HG02938 (cell line): ENCODE measurements at regions not wholly inside any gene's neighbourhood (a gene's known extent, or its start where the extent isn't known, plus 50 kb on each side); places are given as distances from the start of the nearest gene placed in this dataset.

ENCODE experiments used
- ATAC-seq: cut with Tn5 transposase; IDR thresholded peaks from one replicate; pipeline ENCODE4 v1.9.1; 2021; ENCODE audit warnings: mild to moderate bottlenecking, moderate library complexity; ENCODE audit not compliant: unreplicated experiment

DNA sequence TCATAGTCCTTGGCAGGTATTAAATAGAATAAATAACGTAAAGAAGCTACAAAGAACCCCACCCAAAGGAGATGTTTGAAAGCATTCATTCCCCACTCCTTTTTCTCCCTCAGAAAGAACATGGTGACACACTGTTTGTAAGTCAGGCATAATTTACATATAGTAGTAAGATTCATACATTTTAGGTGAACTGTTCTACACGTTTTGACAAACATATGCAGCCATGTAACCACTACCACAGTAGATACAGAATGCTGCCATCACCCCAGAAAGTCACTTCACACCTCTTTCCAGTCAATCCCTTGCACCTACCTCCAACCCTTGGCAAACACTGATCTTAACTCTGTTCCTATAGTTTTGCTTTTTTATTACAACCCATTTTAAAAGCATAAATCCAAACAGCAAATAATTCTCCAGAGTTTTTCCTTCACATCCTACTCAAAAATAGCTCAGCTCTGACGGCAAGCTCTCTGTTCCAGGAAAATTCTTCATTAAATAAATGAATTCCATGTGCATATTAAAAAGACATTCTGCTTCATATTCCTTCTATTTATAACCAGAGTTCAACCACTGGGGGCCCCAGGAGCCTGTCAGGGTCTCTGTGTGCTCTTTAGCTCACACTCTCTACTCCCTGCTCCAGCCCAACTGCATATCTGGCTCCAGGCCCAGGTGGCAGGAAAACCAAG is 258.8 kb downstream of the PLPP3 start:
- no peak for ATAC-seq

DNA sequence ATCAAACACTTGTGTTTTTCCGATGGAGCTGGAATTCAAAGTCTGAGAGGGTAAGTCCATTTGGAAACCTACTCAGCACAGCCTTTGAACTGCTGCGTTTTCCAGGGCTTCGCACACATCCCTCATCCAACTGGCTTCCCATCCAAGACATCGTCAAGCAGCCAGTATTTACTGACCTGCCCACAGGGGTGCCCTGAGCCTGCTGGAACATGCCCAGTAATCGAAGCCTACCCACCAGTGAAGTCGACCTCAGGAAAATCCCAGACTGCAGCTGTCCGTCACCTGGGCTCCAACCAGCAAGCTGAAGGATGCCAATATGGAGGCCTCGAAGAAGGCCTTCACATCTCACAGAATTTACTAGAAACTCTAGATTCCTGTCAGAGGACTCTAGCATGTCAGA is 261.6 kb downstream of the PLPP3 start:
- no peak for ATAC-seq

DNA sequence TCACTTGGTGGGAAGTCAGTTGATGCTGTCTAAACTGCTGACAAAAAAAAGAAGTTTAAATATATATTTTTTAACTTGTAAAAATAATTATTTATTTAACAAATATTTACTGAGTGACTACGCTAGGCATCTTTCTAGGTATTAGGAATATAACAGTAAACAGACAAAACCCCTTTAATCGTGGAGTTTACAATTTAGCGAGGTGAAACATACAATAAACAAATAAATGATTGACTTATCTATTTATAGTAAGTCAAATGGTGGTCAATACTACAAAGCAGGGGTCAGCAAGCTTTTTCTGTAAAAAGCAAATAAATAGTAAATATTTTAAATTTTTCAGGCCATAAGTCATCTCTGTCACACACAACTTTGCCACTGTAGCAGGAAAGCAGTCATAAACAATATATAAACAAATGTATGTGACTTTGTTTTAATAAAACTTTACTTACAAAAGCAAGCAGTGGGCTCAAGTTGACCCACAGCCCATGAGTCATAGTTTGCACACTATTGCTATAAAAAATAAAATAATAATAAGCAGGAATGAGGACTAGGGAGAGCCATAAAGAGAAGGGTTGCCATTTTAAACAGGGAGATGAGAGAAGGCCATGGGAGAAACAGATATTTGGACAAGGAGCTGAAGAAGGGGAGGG is 263.9 kb downstream of the PLPP3 start:
- no peak for ATAC-seq

DNA sequence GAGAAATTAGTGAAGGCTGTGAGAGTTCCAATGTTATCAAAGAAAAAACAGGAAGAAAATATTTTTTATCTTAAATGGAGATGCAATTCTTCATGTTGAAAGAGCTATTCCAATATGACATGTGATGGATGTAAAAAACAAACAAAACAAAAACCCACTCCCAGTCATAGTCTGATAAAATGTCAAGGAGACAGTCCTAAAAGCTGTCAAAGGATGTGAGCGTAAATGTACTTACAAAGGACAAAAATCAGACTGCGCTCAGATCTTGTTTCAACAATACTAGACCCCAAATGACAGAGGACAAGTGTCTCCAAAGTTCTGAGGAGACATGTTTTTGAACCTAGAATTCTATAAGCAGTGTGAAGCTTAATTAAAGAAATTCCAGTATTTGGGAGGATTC is 265.8 kb downstream of the PLPP3 start:
- no peak for ATAC-seq

DNA sequence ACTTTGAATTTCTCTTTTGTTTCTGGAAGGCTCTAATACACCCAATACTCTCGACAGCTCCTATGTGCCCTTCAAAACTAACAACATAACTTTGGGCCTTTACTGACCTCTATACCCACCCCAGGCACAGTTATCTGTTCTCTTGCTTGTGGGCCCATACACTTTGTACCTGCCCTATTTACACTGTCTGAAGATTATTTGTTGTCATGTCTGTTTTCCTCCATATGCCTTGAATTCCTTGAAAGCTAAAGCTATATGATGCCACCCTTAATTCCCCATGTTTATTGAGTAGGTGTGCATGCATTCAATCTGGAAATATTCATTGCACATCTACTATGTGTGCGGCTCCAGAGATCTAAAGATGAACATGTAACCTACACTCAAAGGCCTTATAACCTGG is 267.6 kb downstream of the PLPP3 start:
- ATAC-seq = no peak

DNA sequence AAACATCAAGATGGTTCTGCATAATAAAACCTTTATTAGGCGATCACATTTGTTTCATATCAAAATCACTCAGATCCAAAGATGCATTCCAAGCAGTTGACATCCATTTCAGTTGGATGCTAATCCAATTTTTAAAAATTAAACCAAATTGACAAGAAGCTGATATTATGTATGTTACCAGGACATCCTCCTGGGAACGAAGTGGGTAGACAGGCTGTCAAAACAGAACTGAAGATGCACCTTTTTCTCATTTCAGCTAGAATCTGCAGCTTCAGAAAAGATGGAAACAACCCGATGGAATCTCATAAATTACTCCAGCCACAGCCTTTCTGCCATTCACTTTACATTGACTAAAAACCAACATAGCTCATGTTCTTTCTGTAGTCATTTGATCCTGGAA is 268.4 kb downstream of the PLPP3 start:
- no peak for ATAC-seq

DNA sequence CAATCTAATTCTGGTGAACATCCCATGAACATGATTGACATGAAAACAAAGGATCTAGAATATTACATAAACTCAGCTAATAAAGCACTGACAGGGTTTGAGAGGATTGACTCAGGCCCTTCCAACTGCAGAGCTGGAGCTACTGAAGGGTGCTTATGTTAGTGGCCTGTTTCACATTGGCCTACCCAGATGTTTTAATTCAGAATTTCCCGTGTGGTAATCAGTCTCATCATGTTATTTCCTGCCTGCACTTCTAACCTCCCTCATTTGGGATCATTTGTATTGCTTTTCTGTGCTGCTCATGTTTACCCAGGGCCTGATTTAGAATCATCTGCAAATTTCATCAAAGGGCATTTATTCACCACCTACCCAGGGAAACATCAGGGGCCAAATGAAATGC is 270.3 kb downstream of the PLPP3 start:
- ATAC-seq = no peak

DNA sequence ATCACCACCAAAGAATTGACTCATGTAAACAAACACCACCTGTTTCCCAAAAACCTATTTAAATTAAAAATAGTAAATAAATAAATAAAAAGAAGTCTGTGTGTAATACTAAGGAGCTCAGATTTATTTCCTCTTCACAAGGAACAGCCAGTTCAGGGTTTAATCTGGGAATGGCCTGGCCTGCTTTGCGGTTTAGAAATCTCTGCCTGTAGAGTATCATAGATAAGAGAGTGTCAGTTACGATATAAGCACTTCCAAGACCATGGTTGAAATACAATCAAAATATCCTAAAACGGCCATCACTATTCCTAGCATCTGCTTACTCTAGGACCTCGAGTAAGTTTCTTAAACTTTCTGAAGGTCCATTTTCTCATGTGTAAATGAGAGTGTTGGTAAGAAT is 274.4 kb downstream of the PLPP3 start:
- ATAC-seq = no peak

DNA sequence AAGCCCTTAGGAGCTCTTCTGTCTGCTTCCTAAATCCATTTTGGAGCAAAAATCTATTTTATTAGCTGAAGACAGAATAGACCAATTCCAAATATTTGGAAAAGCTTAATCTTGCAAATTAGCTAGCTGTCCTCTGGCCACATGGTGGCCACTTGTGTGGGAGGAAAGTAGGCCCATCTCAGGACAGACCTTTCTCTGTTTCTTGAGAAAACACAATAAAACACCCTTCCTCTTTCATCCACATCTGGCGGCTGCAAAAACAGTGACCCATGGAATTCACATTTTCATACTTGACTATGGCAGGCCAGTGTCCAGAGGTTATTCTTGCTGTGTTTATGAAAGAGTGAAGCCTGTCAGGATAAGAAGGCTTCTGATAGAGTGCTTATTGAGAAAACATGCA is 275.6 kb downstream of the PLPP3 start:
- no peak for ATAC-seq

DNA sequence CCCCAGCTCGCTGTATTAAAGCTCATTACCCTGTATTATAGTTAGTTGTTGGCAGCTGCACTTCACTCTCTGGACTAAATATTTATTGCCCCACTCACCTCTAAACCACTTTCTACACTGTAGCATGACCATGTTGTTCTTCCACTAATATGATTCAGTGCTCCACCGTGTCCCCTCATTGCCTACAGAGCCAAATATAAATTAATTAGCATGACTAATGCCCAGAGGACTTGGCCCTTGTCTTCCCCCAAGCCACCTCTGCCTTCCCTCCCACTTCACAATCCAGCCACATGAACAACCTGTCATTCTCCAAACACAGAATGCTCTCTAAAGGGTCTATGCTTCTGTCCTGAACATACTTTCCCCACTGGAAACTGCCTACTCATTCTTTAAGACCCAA is 276.5 kb downstream of the PLPP3 start:
- no peak for ATAC-seq

DNA sequence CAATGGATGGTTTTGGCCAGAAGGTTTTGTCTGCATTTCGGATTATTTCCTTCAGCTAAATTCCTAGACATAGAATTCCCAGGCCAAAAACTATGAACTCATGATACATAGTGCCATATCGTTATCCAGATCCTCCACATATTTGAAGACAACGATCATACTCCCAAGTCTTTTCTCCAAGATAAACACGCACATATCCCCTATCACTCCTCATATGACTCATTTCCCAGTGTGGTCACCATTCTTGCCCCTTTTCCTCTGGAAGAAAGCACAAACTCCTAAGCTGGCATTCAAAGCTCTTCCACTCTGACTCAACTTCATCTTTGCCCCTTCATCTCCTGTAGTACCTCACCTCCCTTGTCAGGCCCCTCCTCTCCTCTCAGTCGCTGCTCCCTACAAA is 277.6 kb downstream of the PLPP3 start:
- ATAC-seq = no peak

DNA sequence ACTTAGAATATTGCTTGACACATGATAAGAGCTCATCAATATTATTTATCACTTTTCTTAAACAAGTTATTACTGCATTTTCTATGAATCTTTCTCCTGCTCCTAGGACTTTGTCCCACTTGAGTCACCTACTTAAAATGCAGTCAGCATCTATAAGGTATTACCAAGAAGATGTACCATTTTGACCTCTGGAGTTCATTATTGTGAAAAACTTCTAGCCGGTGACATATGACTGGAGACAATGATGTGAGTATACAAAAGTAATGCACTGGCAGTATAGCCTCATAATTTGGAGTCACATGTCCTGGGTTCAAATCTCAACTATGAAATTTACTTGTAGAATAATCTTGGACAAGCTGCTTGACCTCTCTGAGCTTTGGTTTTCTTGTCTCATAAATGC is 278.5 kb downstream of the PLPP3 start:
- ATAC-seq = no peak

DNA sequence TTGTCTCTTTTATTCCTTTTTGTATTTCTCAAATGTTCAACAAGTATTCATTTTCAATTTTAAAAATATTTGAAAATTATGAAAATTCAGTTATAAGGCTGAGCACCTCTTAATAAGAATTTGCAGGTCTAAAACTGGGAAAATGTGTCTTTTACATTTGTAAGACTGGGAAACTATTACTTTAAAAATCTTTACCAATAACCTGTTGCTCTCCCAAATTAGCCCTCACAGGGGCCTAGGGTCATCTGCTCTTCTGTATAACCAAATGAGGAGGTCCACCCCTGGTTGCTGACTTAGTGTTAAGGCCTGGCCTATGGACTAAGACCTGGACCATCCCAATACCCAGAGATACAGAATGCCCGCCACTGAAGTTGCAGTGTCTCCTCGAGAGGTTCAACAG is 280.5 kb downstream of the PLPP3 start:
- no peak for ATAC-seq

DNA sequence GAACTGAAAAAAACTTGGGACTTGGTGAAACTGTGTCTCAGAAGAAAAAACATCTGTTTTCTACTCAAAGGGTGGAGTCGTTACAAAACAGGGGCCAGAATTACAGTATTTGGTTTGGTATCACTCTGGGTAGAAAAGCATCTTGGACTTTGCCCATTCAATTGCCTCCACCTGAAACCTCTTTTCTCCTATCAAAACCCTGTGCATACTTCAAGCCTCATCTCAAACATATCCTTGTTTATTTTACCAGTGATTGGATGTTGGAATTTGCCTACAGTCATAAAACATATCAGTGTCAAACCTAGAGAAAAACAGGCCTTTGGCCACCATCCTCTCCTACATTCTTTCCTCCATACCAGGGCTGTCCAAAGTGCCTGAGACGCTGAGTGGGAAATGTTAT is 281.5 kb downstream of the PLPP3 start:
- ATAC-seq = no peak

DNA sequence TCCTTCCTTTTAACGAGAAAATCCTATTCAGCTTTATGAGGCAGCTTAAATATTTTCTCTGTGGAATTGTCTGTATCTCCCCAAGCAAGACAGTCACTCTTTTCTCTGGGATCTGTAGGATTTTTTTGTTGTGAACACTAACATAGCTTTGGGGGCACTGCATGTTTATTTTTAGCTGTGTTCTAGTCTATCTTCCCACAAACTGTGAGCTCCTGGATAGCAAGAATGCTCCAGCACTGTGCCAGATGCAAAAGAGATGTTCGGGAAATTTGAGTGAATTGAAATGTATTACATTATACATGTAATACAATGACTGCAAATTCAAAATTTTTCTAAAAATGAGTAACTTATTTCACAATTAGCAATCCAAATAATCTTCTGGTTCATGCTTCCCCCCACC is 282.2 kb downstream of the PLPP3 start:
- ATAC-seq = no peak

DNA sequence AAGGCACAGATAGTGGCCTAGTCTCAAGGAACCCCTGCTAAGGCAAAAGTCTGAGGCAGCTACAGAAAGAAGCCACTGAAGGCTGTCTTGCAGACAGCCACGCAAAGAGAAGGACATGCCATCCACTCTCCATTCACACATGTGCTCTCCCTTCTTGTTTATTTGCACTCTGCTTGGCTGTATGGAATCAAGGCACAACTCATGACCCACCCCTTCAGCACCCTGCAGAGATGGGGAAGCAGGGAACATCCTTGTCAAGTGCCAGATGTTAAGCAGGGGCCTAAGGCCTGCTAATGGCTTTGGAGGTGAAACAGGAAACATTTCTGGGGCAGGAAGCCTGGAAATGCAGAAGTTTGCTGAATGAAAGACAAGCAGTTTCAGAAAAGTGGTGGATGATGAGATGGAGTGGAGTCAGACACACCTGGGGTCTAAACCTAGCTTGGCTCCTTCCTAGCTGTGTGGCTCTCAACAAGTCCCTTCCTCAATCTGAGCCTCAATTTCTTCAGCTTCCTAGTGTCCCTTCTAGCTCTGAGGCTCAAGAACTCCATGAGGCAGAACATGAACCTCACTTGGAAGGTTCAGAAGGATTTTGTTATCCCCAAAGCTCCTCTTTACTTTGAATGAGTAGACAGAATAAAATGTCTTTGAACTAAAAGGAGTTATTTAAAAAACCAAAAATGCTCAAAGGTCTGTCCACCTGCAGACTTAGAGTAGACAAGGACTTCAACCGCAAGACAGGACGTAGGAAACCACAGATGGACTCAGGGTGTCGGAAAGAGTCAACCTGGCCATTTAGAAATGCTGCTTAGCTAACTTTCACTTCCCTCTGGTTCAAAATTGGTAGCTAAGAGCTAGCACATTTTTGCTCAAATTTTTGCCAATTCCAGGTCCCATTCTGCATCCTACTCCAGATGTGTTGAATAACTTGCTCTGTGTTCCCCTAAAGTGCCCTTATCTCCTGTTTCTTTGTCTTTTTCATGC is 283.1 kb downstream of the PLPP3 start:
- no peak for ATAC-seq

DNA sequence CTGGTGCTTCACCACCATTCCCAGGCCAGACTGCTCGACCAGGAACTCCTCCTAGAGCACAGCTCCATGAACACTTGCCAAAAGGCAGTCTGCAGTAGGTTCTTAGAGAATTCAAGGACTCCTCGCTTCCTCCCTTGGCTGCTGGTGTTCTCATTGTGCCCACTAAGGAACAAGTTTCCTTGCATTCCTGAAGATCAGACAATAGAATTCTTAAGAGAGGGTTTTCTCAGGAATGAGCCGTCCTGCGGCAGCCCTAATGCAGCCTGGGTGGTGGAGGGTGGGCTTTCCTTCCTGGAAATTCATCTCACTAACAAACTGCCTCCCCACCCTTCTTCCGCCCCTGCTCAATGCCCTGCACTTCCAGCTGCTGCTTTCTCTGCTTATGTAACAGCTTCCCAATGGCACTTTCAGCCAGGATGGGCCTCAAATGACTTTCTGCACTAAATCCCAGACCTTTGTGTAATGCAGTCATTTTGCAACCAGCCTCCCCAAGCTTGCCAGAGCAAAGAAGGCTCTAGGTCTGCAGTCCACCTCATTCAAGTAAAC is 287.9 kb downstream of the PLPP3 start:
- no peak for ATAC-seq

DNA sequence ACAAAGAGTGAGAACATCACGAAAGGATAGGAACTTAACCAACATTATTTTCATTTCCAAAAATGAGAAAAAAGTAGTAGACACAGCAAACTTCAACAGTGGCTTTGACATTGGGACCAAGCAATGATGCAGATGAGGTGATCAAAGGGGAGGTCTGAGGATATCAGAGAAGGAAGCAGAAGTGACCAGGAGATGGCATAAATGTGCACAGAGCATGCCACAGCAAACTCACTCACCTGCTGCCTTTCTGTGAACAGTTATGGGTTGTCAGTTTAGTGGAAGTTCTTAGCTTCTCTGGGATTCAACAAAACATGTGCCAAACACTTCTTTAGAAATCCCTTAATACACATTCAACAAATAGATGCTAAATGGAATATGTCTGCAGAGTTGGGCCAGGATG is 290.1 kb downstream of the PLPP3 start:
- ATAC-seq = no peak

DNA sequence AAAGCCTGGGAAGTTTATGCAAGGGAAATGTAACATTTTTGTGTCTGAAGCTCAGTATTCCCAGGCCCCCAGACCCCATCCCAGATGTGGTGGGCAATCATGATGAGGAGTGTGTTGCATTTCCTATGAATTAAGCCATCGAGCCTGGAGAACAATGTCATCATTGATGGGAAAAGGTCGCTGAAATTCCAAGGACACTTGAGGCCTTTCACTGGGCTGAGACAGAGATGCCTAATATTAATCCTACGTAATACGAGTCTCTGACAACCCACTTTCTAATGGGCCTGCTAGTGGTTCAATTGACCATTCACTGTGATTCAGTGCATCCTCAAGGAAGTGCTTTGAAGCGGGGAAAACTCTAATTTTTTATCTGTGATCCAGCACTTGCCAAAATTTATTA is 291.6 kb downstream of the PLPP3 start:
- ATAC-seq = no peak

DNA sequence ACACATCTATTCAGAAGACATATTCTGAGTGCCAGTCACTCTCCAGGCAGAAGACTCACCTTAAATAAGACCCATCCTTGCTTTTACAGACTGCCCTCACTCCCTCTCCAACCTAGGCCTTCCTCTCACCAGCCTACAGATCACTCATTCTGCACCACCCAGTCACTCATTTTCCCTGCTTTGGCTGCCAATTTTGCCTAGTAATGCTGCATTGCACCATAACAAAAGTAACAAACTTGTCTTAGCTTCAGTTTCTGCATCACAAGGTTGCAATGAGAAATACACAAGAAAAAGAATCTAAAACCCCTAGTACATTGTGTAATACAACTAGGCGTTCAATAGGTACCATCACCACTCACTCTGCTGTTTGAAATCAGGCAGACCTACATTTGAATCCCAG is 292.4 kb downstream of the PLPP3 start:
- no peak for ATAC-seq

DNA sequence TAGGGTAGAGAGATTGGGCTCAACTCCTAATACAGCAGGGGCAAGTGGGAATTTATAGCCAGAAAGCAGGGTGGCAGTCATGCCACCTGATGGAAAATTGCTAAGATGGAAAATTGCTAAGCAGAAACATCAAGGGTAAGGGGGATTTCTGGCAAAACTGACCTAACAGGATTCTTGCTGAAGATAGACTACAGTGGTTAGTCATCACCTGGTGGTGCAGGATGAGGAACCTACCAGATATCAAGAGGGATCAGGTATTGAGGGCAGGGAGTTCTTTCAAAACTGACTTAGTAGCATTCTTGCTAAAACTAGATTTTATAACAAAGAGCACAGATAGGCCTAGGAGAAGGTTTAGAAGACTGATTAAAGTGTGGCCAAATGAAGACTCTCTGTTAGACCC is 292.9 kb downstream of the PLPP3 start:
- no peak for ATAC-seq
